ENCODE measurements at regions not wholly inside any gene's neighbourhood (a gene's known extent, or its start where the extent isn't known, plus 50 kb on each side); places are given as distances from the start of the nearest gene placed in this dataset.
"Not testable (repeated sequence)": the region's sequence is repeated elsewhere in the genome, so short reads cannot be mapped to it uniquely, and the experiment has no call there.

DNA sequence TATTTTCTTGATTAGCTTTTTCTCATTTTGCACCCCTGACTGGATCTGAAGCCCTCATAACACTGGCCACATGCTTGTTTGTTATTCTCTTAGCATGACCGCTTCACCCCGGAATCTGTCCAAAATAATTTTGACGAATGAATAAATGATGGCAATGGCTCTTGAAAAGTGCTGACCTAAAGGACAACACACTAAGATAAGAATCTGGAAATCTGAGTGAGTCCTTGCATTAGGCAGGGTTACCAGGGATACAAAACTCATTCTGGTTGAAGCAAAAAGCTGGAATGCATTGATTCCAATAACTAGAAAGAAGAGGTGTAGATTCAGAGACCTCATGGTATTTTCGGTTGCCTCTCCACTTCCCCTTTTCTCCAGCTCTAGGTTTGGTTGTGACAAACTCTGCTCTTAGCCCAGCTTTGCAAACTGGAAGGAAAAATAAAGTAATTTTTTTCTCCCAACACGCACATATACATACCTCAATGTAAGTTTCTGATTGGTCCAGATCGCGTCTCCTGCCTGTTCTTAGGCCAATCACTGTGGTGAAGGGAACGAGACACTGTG, 157.4 kb downstream of the SKIDA1 start:
- H3K36me3 ChIP-seq (ENCODE audit: control insufficient read depth in 2 of 2, insufficient read depth in 2 of 2, low read length in 2 of 2) = no peaks in the 10 kb centered on the region
- no peaks in the 10 kb centered on the region for H3K9me3 ChIP-seq (ENCODE audit: control insufficient read depth in 2 of 2, low read length in 2 of 2)
- H3K4me3 ChIP-seq (ENCODE audit: low read length in 2 of 2) = no peak overlapping the region
- no peaks in the 10 kb centered on the region for H3K27me3 ChIP-seq (ENCODE audit: control insufficient read depth in 2 of 2, insufficient read depth in 2 of 2, low read length in 2 of 2)
- no peak overlapping the region for H3K9ac ChIP-seq (ENCODE audit: low read depth in 1 of 2, low read length in 2 of 2)
- no peak overlapping the region for H3K27ac ChIP-seq (ENCODE audit: low read depth in 2 of 2, low read length in 2 of 2)
- peaks cover 2 to 4% of the 10 kb centered on the region in 2 donors for H3K4me1 ChIP-seq (ENCODE audit: control insufficient read depth in 2 of 2, insufficient read depth in 2 of 2, low read length in 2 of 2)

DNA sequence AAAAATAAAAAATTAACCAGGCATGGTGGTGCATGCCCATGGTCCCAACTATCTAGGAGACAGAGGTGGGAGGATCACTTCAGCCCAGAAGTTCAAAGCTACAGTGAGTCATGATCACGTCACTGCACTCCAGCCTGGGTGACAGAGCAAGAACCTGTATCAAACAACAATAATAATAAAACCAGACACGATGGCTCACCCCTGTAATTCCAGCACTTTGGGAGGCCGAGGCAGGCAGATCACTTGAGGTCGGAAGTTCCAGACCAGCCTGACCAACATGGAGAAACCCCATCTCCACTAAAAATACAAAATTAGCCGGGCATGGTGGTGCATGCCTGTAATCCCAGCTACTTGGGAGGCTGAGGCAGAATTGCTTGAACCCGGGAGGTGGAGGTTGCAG, 159.4 kb downstream of the SKIDA1 start:
- not testable (repeated sequence) for H3K36me3 ChIP-seq (ENCODE audit: control insufficient read depth in 2 of 2, insufficient read depth in 2 of 2, low read length in 2 of 2); H3K27me3 ChIP-seq (ENCODE audit: control insufficient read depth in 2 of 2, insufficient read depth in 2 of 2, low read length in 2 of 2); H3K27ac ChIP-seq (ENCODE audit: low read depth in 2 of 2, low read length in 2 of 2); H3K4me3 ChIP-seq (ENCODE audit: low read length in 2 of 2); H3K4me1 ChIP-seq (ENCODE audit: control insufficient read depth in 2 of 2, insufficient read depth in 2 of 2, low read length in 2 of 2); H3K9ac ChIP-seq (ENCODE audit: low read depth in 1 of 2, low read length in 2 of 2); H3K9me3 ChIP-seq (ENCODE audit: control insufficient read depth in 2 of 2, low read length in 2 of 2)

DNA sequence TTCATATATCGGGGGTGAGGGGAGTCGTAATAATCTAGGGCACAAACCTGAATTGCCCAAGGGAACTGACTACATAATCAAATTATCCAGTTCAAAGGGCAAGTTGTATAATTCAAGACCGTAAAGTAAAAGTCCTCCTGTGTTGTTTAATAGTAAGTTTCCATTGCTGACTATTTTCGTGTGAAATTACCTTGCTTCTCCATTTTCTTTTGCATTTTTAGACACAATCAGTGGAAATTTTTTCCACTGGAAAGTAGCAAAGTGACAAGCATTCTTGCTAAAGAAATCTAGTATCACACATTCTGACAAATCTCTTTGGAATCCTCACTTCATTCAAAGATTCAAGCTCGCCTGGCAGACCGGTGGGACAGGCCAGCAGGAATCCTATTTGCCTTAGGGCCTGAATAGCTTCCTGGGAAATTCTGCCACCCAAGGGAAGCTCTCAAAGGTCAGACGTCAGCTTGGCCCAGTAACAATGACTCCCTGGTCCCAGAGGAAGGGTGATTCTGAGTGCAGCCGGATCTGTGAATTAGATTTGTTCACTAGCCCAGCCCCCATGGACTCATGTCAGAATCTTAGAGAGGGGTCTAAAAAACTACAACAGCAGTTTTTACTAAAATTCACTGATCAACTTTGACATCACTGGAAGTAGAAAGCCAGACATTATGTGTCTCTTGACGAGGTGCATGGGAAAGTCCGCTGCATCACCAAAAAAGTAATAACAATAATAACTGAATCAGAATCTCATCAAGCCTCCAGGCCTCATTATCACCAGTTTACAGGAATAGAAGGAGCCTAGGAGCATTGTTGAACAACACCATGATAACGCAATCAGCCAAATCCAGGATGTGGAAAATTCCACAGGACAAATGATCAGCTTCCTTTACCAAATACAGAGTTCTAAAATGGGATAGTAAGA, 161.0 kb downstream of the SKIDA1 start:
- no peaks in the 10 kb centered on the region for H3K36me3 ChIP-seq (ENCODE audit: control insufficient read depth in 2 of 2, insufficient read depth in 2 of 2, low read length in 2 of 2)
- no peaks in the 10 kb centered on the region for H3K9me3 ChIP-seq (ENCODE audit: control insufficient read depth in 2 of 2, low read length in 2 of 2)
- H3K27ac ChIP-seq (ENCODE audit: low read depth in 2 of 2, low read length in 2 of 2) = no peak overlapping the region
- H3K27me3 ChIP-seq (ENCODE audit: control insufficient read depth in 2 of 2, insufficient read depth in 2 of 2, low read length in 2 of 2) = no peaks in the 10 kb centered on the region
- H3K4me3 ChIP-seq (ENCODE audit: low read length in 2 of 2) = no peak overlapping the region
- H3K4me1 ChIP-seq (ENCODE audit: control insufficient read depth in 2 of 2, insufficient read depth in 2 of 2, low read length in 2 of 2) = peaks cover 0 to 4% of the 10 kb centered on the region in 2 donors
- no peak overlapping the region for H3K9ac ChIP-seq (ENCODE audit: low read depth in 1 of 2, low read length in 2 of 2)

DNA sequence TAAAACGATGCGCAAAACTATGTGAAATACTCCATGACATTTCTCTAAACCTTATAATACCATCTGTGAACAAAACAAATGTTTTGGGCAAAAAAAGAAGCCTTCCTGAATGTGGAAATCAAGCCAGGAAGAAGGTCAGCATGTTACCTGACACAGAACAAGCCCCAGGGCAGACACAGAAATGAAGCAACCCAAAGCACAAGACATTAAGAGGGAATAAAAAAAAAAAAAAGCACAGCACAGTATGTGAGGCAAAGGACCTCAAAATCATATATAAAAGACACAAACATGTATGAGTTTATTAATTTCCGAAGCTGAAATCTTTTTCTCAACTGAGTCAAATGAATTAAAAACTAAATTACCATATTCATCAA, 161.8 kb downstream of the SKIDA1 start:
- no peaks in the 10 kb centered on the region for H3K36me3 ChIP-seq (ENCODE audit: control insufficient read depth in 2 of 2, insufficient read depth in 2 of 2, low read length in 2 of 2)
- H3K9ac ChIP-seq (ENCODE audit: low read depth in 1 of 2, low read length in 2 of 2) = no peak overlapping the region
- H3K27ac ChIP-seq (ENCODE audit: low read depth in 2 of 2, low read length in 2 of 2) = no peak overlapping the region
- no peaks in the 10 kb centered on the region for H3K9me3 ChIP-seq (ENCODE audit: control insufficient read depth in 2 of 2, low read length in 2 of 2)
- H3K27me3 ChIP-seq (ENCODE audit: control insufficient read depth in 2 of 2, insufficient read depth in 2 of 2, low read length in 2 of 2) = no peaks in the 10 kb centered on the region
- no peak overlapping the region for H3K4me3 ChIP-seq (ENCODE audit: low read length in 2 of 2)
- peaks cover 0 to 9% of the 10 kb centered on the region in 2 donors for H3K4me1 ChIP-seq (ENCODE audit: control insufficient read depth in 2 of 2, insufficient read depth in 2 of 2, low read length in 2 of 2)

DNA sequence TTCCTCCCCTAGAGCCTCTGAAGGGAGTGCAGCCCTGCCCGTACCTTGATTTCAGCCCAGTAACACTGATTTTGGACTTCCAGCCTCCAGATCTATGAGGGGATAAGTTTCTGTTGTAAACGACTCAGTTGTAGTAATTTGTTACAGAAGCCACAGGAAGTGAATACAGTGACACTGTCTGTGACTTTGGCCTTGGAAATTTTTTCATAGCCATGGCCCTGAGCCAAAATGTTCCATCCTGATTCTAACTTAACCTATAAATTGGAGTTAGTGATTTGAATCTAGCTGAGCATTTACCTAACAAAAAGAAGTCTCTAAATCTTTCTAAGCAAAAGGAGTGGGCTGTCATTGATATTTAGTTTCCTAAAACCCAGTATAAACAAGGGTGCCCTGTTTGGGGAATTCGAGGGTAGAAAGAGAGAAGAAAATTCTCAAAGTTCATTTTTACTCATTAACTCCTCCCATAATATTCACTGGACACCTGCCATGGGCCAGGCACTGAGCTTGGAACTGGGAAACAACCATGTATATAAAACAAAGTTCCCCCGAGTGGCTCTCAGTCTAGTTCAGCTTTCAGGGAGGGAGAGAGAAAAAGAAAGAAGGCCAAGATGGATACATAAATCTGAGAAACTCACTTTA, 162.3 kb downstream of the SKIDA1 start:
- no peak overlapping the region for H3K27ac ChIP-seq (ENCODE audit: low read depth in 2 of 2, low read length in 2 of 2)
- H3K4me1 ChIP-seq (ENCODE audit: control insufficient read depth in 2 of 2, insufficient read depth in 2 of 2, low read length in 2 of 2) = peaks cover 0 to 9% of the 10 kb centered on the region in 2 donors

DNA sequence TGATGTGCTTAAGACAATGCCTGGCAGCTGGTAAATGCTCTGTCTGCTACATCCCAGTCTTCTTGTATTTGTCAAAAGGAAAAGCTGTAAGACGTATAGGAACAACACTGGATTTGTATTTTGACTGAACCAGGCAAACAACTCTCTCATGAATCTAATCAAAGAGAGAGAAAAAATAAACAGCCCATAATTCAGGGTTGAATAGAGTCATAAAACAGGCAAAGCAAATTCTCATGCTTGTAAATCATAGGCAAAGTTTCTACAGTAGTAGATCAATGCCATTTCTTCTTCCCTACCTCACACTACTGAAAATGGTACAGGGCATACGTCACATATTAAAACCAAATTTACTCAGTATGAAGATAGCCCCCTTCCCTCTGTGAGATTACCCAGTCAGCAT, 166.3 kb downstream of the SKIDA1 start:
- Histone ChIP-seq H3K27ac (ENCODE audit: low read depth in 2 of 2, low read length in 2 of 2) (no peak overlapping the region), H3K4me1 (ENCODE audit: control insufficient read depth in 2 of 2, insufficient read depth in 2 of 2, low read length in 2 of 2) (peaks cover 0 to 4% of the 10 kb centered on the region in 2 donors), H3K27me3 (ENCODE audit: control insufficient read depth in 2 of 2, insufficient read depth in 2 of 2, low read length in 2 of 2) (no peaks in the 10 kb centered on the region), H3K36me3 (ENCODE audit: control insufficient read depth in 2 of 2, insufficient read depth in 2 of 2, low read length in 2 of 2) (no peaks in the 10 kb centered on the region), H3K9me3 (ENCODE audit: control insufficient read depth in 2 of 2, low read length in 2 of 2) (no peaks in the 10 kb centered on the region), H3K9ac (ENCODE audit: low read depth in 1 of 2, low read length in 2 of 2) (no peak overlapping the region), H3K4me3 (ENCODE audit: low read length in 2 of 2) (no peak overlapping the region)

More for the DNA sequence above, 162.3 kb downstream of the SKIDA1 start:
- Histone ChIP-seq H3K9me3 (ENCODE audit: control insufficient read depth in 2 of 2, low read length in 2 of 2) (no peaks in the 10 kb centered on the region), H3K27me3 (ENCODE audit: control insufficient read depth in 2 of 2, insufficient read depth in 2 of 2, low read length in 2 of 2) (no peaks in the 10 kb centered on the region), H3K36me3 (ENCODE audit: control insufficient read depth in 2 of 2, insufficient read depth in 2 of 2, low read length in 2 of 2) (no peaks in the 10 kb centered on the region), H3K4me3 (ENCODE audit: low read length in 2 of 2) (no peak overlapping the region), H3K9ac (ENCODE audit: low read depth in 1 of 2, low read length in 2 of 2) (no peak overlapping the region)

DNA sequence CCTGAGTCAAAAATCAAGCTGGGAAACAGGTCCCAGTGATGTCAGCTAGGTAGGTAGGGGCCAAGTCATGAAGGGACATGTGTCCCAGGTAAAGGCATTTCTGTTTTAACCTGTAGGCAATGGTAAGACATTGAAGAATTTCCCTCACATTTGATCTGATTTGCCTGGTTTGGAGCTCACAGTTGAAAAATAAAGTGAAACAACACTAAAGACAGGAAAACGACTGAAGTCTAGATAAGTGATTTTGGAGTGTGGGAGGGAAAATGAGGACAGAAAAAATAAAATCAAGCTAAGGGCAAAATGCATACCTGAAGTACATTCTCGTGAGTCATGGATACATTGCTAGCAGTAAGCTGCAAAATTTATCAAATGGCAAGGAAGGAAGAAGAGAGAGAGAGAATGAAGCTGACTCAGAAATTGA, 169.9 kb downstream of the SKIDA1 start:
- H3K9me3 ChIP-seq (ENCODE audit: control insufficient read depth in 2 of 2, low read length in 2 of 2) = no peaks in the 10 kb centered on the region
- H3K4me1 ChIP-seq (ENCODE audit: control insufficient read depth in 2 of 2, insufficient read depth in 2 of 2, low read length in 2 of 2) = peaks cover 0 to 4% of the 10 kb centered on the region in 2 donors
- H3K36me3 ChIP-seq (ENCODE audit: control insufficient read depth in 2 of 2, insufficient read depth in 2 of 2, low read length in 2 of 2) = no peaks in the 10 kb centered on the region
- H3K27ac ChIP-seq (ENCODE audit: low read depth in 2 of 2, low read length in 2 of 2) = no peak overlapping the region
- H3K9ac ChIP-seq (ENCODE audit: low read depth in 1 of 2, low read length in 2 of 2) = no peak overlapping the region
- H3K4me3 ChIP-seq (ENCODE audit: low read length in 2 of 2) = no peak overlapping the region
- H3K27me3 ChIP-seq (ENCODE audit: control insufficient read depth in 2 of 2, insufficient read depth in 2 of 2, low read length in 2 of 2) = no peaks in the 10 kb centered on the region

DNA sequence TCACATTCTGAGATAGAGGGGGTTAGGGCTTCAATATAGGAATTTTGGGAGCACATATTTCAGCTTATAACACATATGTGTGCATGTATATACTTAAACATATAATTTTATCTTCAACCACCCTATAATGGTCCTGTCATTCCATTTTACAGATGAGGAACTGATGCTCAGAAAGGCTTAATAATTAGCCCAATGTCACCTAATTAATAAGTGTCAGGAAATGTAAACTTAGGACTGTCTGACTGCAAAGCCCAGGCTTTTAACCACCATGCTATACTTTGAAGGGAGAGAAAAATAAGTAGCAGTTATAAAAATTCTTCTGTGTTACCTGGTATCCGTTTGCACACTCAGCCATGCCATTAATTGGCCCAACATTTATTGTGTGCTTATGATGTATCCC, 172.6 kb downstream of the SKIDA1 start:
- H3K4me1 ChIP-seq (ENCODE audit: control insufficient read depth in 2 of 2, insufficient read depth in 2 of 2, low read length in 2 of 2) = no peaks in the 10 kb centered on the region
- no peak overlapping the region for H3K4me3 ChIP-seq (ENCODE audit: low read length in 2 of 2)
- H3K27ac ChIP-seq (ENCODE audit: low read depth in 2 of 2, low read length in 2 of 2) = no peak overlapping the region
- no peaks in the 10 kb centered on the region for H3K36me3 ChIP-seq (ENCODE audit: control insufficient read depth in 2 of 2, insufficient read depth in 2 of 2, low read length in 2 of 2)
- no peaks in the 10 kb centered on the region for H3K9me3 ChIP-seq (ENCODE audit: control insufficient read depth in 2 of 2, low read length in 2 of 2)
- no peak overlapping the region for H3K9ac ChIP-seq (ENCODE audit: low read depth in 1 of 2, low read length in 2 of 2)
- H3K27me3 ChIP-seq (ENCODE audit: control insufficient read depth in 2 of 2, insufficient read depth in 2 of 2, low read length in 2 of 2) = no peaks in the 10 kb centered on the region

DNA sequence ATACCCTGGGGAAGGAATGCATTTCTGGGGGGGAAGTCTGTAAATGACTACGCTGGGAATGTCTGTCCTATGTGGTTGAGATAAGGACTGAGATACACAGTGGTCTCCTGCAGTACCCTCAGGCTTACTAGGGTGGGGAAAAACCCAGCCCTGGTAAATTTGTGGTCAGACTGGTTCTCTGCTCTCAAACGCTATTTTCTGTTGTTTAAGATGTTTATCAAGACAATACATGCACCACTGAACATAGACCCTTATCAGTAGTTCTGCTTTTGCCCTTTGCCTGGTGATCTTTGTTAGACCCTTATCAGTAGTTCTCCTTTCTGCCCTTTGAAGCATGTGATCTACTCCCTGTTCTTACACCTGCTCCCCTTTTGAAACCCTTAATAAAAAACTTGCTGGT, 173.9 kb downstream of the SKIDA1 start:
- H3K36me3 ChIP-seq (ENCODE audit: control insufficient read depth in 2 of 2, insufficient read depth in 2 of 2, low read length in 2 of 2); H3K27me3 ChIP-seq (ENCODE audit: control insufficient read depth in 2 of 2, insufficient read depth in 2 of 2, low read length in 2 of 2); H3K9ac ChIP-seq (ENCODE audit: low read depth in 1 of 2, low read length in 2 of 2); H3K4me3 ChIP-seq (ENCODE audit: low read length in 2 of 2); H3K4me1 ChIP-seq (ENCODE audit: control insufficient read depth in 2 of 2, insufficient read depth in 2 of 2, low read length in 2 of 2); H3K9me3 ChIP-seq (ENCODE audit: control insufficient read depth in 2 of 2, low read length in 2 of 2); H3K27ac ChIP-seq (ENCODE audit: low read depth in 2 of 2, low read length in 2 of 2): not testable (repeated sequence)

DNA sequence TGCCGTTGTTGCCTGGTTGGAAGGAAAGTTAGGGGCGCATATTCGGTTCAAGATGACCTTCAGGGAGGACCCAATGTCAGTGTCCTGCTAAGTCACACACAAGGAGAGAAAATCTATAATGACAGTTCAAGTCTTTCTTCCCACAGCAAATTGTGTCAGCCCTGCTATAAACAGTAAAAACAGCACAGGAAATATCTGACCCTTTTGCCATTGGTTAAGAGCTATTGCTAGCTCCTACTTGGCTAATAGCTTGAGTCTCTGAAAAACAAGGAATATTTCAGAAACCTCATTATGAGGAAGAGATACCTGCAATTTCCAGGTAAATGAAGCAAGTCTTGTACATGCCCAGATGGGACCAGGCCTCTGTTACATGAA, 175.6 kb downstream of the SKIDA1 start:
- Histone ChIP-seq H3K27me3 (ENCODE audit: control insufficient read depth in 2 of 2, insufficient read depth in 2 of 2, low read length in 2 of 2) (no peaks in the 10 kb centered on the region), H3K9ac (ENCODE audit: low read depth in 1 of 2, low read length in 2 of 2) (no peak overlapping the region), H3K4me1 (ENCODE audit: control insufficient read depth in 2 of 2, insufficient read depth in 2 of 2, low read length in 2 of 2) (no peaks in the 10 kb centered on the region), H3K9me3 (ENCODE audit: control insufficient read depth in 2 of 2, low read length in 2 of 2) (no peaks in the 10 kb centered on the region), H3K36me3 (ENCODE audit: control insufficient read depth in 2 of 2, insufficient read depth in 2 of 2, low read length in 2 of 2) (no peaks in the 10 kb centered on the region), H3K27ac (ENCODE audit: low read depth in 2 of 2, low read length in 2 of 2) (no peak overlapping the region), H3K4me3 (ENCODE audit: low read length in 2 of 2) (no peak overlapping the region)

Measured in mucosa of rectum (tissue), 2 donors.